Lung (tissue), 11 donors: ENCODE measurements at regions not wholly inside any gene's neighbourhood (a gene's known extent, or its start where the extent isn't known, plus 50 kb on each side); places are given as distances from the start of the nearest gene placed in this dataset.

Experiments
- ATAC-seq: fragments of 200-7000 bp; cut with Tn5 transposase; one replicate; pipeline ENCODE4 v1.9.1; 2020; ENCODE audit warnings: moderate number of reproducible peaks; ENCODE audit not compliant: insufficient read depth, low FRiP score
- DNase-seq, 3 donors: peaks; one replicate each; pipeline ENCODE4 v3.0.0-alpha.2; 2013 to 2017
- H3K27ac ChIP-seq, 2 donors: one replicate each; pipeline ENCODE4 v1.5.1; 2013; ENCODE audit warnings: mild to moderate bottlenecking in 2 of 2, moderate library complexity in 2 of 2, control low read depth in 1 of 2, inconsistent platforms in 1 of 2, low read depth in 1 of 2, low read length in 1 of 2
- H3K27me3 ChIP-seq, 3 donors: one replicate each; pipeline ENCODE4 v1.5.1; 2013; ENCODE audit warnings: low read length in 2 of 3; ENCODE audit not compliant: control insufficient read depth in 3 of 3, insufficient read depth in 3 of 3
- H3K36me3 ChIP-seq, 4 donors: one replicate each; pipeline ENCODE4 v1.5.1; 2013; ENCODE audit warnings: low read length in 4 of 4, mild to moderate bottlenecking in 1 of 4, moderate library complexity in 1 of 4; ENCODE audit not compliant: control insufficient read depth in 4 of 4, insufficient read depth in 4 of 4
- H3K4me1 ChIP-seq, 5 donors: one replicate each; pipeline ENCODE4 v1.5.1; 2013; ENCODE audit warnings: low read length in 5 of 5, mild to moderate bottlenecking in 2 of 5, moderate library complexity in 1 of 5; ENCODE audit not compliant: control insufficient read depth in 5 of 5, insufficient read depth in 5 of 5
- H3K4me3 ChIP-seq: one replicate; pipeline ENCODE4 v1.5.1; 2013; ENCODE audit warnings: mild to moderate bottlenecking, control low read depth, moderate library complexity
- H3K9ac ChIP-seq, 2 donors: one replicate each; pipeline ENCODE4 v1.5.1; 2013; ENCODE audit warnings: low read length in 2 of 2, control low read depth in 1 of 2; ENCODE audit not compliant: insufficient read depth in 1 of 2
- H3K9me3 ChIP-seq, 4 donors: one replicate each; pipeline ENCODE4 v1.5.1; 2013; ENCODE audit warnings: low read length in 3 of 4, mild to moderate bottlenecking in 1 of 4, moderate library complexity in 1 of 4; ENCODE audit not compliant: control insufficient read depth in 4 of 4, insufficient read depth in 3 of 4
- WGBS, 2 donors: extraction: QIAGEN DNeasy Blood & Tissue Kit; methylation state at CpG; one replicate each; pipeline ENCODE4 v1.1.7; 2013; 5-methylcytosine and 5-hydroxymethylcytosine counted together
- TF ChIP-seq, protein P1 (sequence below): IDR thresholded peaks from 2 replicates; pipeline ENCODE4 v1.5.1; 2012; ENCODE audit warnings: mild to moderate bottlenecking; ENCODE audit errors: control extremely low read depth, extremely low read depth
- donor health status: control.
- donor health status: control.
- donor health status: Bipolar disorder and iron deficiency.
- donor health status: healthy.
- donor health status: DM: yes; HTN: yes; CAD: no.

DNA sequence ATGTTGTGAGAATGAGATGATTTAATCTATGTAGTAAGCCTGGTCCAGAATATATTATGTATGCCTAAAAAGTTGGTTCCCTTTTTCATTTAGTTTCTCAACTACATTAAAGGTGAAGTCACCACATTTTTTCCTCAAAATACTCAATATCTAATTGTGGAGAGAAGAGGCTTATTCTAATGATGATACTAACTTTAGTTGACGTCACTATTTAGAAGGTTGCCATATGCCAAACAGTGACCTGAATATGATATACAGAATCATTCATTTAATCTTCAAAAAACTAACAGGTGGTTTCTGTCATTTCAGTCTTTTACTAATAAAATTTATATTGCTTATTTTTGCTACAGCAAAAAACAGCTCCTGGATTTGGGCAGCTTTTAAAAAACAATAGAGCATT is 480.7 kb upstream of the NWD2 start:
- TF ChIP-seq, protein P1, sequence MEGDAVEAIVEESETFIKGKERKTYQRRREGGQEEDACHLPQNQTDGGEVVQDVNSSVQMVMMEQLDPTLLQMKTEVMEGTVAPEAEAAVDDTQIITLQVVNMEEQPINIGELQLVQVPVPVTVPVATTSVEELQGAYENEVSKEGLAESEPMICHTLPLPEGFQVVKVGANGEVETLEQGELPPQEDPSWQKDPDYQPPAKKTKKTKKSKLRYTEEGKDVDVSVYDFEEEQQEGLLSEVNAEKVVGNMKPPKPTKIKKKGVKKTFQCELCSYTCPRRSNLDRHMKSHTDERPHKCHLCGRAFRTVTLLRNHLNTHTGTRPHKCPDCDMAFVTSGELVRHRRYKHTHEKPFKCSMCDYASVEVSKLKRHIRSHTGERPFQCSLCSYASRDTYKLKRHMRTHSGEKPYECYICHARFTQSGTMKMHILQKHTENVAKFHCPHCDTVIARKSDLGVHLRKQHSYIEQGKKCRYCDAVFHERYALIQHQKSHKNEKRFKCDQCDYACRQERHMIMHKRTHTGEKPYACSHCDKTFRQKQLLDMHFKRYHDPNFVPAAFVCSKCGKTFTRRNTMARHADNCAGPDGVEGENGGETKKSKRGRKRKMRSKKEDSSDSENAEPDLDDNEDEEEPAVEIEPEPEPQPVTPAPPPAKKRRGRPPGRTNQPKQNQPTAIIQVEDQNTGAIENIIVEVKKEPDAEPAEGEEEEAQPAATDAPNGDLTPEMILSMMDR = no peak
- ATAC-seq = no peak
- 86 to 89% methylated on average over 1 of the region's 1 CpG for WGBS, 2 donors

DNA sequence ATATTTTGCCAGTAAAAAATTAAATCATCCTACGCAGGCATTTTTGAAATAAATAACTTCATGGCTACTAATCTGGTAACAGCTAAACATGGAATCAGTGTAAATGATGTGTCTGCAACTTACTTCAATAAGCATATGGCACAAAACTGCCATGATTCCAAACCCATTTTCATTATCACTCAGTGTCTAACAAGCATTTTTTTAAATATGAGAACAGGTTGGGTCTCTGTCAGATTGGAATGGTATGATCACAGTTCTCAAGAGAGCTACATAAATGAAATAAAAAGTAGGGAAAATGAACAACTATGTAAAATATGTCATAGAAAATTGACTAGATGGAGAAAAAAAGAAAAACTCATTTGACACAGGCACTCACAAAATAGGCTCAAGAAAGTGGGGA is 476.9 kb upstream of the NWD2 start:
- Histone ChIP-seq H3K27ac (no peak overlapping the region), H3K36me3 (no peaks in the 10 kb centered on the region), H3K4me1 (no peaks in the 10 kb centered on the region), H3K9ac (no peak overlapping the region), H3K27me3 (no peaks in the 10 kb centered on the region), H3K4me3 (no peak overlapping the region), H3K9me3 (no peaks in the 10 kb centered on the region)
- DNase-seq (no peak), ATAC-seq (no peak)
- WGBS, 2 donors = 83 to 89% methylated on average over 1 of the region's 1 CpG
- TF ChIP-seq, protein P1 = no peak

More for the DNA sequence above, 480.7 kb upstream of the NWD2 start:
- Histone ChIP-seq H3K36me3 (no peaks in the 10 kb centered on the region), H3K9me3 (no peaks in the 10 kb centered on the region), H3K27ac (no peak overlapping the region), H3K4me1 (no peaks in the 10 kb centered on the region), H3K4me3 (no peak overlapping the region), H3K27me3 (peaks cover 0 to 2% (median 0%) of the 10 kb centered on the region in 3 donors), H3K9ac (no peak overlapping the region)
- DNase-seq = no peak

DNA sequence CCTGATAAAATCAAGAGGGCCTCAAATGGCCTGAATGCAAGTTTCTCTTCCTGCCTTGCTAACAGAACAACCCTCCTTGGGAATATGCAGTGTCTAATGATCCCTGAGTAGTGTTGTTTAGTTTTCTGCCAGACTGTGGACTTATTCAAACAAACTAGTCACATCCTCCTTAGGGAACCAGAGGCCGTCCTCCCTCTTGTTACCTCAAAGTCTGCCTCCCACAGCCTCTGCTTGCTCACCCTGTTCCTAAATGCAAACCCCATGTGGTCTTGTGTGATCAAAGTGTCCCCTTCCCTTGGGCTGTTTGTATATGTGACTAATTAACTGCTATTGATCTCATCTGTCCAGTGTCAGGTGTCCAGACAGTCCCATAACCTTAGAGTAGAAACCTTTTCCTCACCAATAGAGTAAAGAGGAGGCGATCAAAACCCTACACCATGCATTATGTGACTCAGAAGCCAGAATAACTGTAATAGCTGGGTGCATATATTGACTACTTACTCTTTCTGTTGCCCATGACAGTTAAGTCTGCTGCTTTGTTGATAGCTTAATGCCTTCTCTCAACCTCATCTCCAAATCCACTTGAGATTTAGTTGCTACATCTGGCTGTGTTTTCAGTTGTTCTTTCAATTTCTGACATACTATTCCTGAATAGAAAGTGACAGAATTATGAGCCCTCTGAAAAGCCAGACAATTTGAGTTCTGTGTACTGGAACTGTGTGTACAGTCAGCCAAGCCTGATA is 473.0 kb upstream of the NWD2 start:
- Histone ChIP-seq H3K27me3 (no peaks in the 10 kb centered on the region), H3K4me1 (no peaks in the 10 kb centered on the region), H3K9ac (no peak overlapping the region), H3K4me3 (no peak overlapping the region), H3K9me3 (no peaks in the 10 kb centered on the region), H3K36me3 (no peaks in the 10 kb centered on the region), H3K27ac (no peak overlapping the region)
- DNase-seq (no peak), ATAC-seq (no peak)
- WGBS, 2 donors = 51 to 72% methylated on average over 2 of the region's 2 CpGs
- TF ChIP-seq, protein P1 = no peak

DNA sequence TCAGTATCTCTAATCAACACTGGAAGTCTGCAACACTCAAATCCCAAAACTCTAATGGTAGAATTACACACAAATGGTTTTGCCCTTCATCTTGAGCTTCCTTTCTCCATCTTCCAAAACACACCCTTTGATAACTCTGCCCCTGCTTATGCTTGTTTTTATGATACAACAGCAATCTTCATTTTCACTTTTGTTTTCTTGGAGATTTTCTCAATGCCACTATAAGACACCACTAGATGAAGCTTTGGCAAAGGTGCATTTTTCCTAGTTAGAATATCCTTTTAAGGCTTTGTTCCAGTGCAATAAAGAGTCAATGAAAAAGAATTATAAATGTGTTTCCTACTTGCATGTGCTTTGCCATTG is 472.4 kb upstream of the NWD2 start:
- H3K9ac ChIP-seq = no peak overlapping the region
- no peaks in the 10 kb centered on the region for H3K4me1 ChIP-seq
- no peaks in the 10 kb centered on the region for H3K27me3 ChIP-seq
- H3K27ac ChIP-seq = no peak overlapping the region
- ATAC-seq (no peak), DNase-seq (no peak)
- H3K36me3 ChIP-seq = no peaks in the 10 kb centered on the region
- no peak overlapping the region for H3K4me3 ChIP-seq
- TF ChIP-seq, protein P1 = no peak
- H3K9me3 ChIP-seq = no peaks in the 10 kb centered on the region
